OCI-LY1 (cell line): ENCODE measurements at regions not wholly inside any gene's neighbourhood (a gene's known extent, or its start where the extent isn't known, plus 50 kb on each side); places are given as distances from the start of the nearest gene placed in this dataset.
"Not testable (repeated sequence)": the region's sequence is repeated elsewhere in the genome, so short reads cannot be mapped to it uniquely, and the experiment has no call there.

Source experiments
- H2AFZ ChIP-seq: fragments of 200-600 bp; sonication (generic), shearing (Covaris generic); 2 replicates; pipeline ENCODE4 v1.6.0; 2014; ENCODE audit warnings: antibody characterized with exemption, mild to moderate bottlenecking, low read length
- H3F3A ChIP-seq: fragments of 200-600 bp; sonication (generic), shearing (Covaris generic); 2 replicates; pipeline ENCODE4 v1.6.0; 2014; ENCODE audit warnings: mild to moderate bottlenecking, antibody characterized with exemption, low read length, moderate library complexity; ENCODE audit not compliant: insufficient read depth
- H3K27ac ChIP-seq: fragments of 200-600 bp; sonication (generic); 2 replicates; pipeline ENCODE4 v1.5.1; 2014; ENCODE audit warnings: low read length, mixed run types, mild to moderate bottlenecking, low read depth; ENCODE audit not compliant: poor library complexity, severe bottlenecking
- H3K27me3 ChIP-seq: fragments of 200-600 bp; sonication (generic); 2 replicates; pipeline ENCODE4 v1.6.0; 2014; ENCODE audit warnings: antibody characterized with exemption, mild to moderate bottlenecking, low read length, moderate library complexity; ENCODE audit not compliant: insufficient read depth
- H3K36me3 ChIP-seq: fragments of 200-600 bp; sonication (generic); 2 replicates; pipeline ENCODE4 v1.6.1; 2014; ENCODE audit warnings: mild to moderate bottlenecking, antibody characterized with exemption, low read length, moderate library complexity, mixed read lengths; ENCODE audit not compliant: insufficient read depth
- H3K4me1 ChIP-seq: fragments of 200-600 bp; sonication (generic); 2 replicates; pipeline ENCODE4 v1.5.1; 2014; ENCODE audit warnings: mild to moderate bottlenecking, low read length, moderate library complexity; ENCODE audit not compliant: insufficient read depth, severe bottlenecking
- H3K4me2 ChIP-seq: fragments of 200-600 bp; sonication (generic), shearing (Covaris generic); 2 replicates; pipeline ENCODE4 v1.6.1; 2014; ENCODE audit warnings: low read length
- H3K4me3 ChIP-seq: fragments of 200-600 bp; sonication (generic); 2 replicates; pipeline ENCODE4 v1.5.1; 2014; ENCODE audit warnings: low read length, low read depth, mild to moderate bottlenecking, mixed read lengths; ENCODE audit not compliant: poor library complexity, severe bottlenecking
- H3K79me2 ChIP-seq: fragments of 200-600 bp; shearing (Covaris generic); 2 replicates; pipeline ENCODE4 v1.6.1; 2016; ENCODE audit warnings: mixed run types, low read length, mixed read lengths; ENCODE audit not compliant: insufficient read depth
- H3K9ac ChIP-seq: fragments of 200-600 bp; sonication (generic), shearing (Covaris generic); 2 replicates; pipeline ENCODE4 v1.6.1; 2014; ENCODE audit warnings: mild to moderate bottlenecking, low read length, mixed read lengths
- H3K9me2 ChIP-seq: fragments of 200-600 bp; sonication (generic), shearing (Covaris generic); 2 replicates; pipeline ENCODE4 v1.6.1; 2014; ENCODE audit warnings: low read depth, mild to moderate bottlenecking, low read length, mixed read lengths
- H3K9me3 ChIP-seq: fragments of 200-600 bp; shearing (Covaris generic); 2 replicates; pipeline ENCODE4 v1.6.1; 2014; ENCODE audit warnings: low read length, mixed read lengths
- H4K20me1 ChIP-seq: fragments of 200-600 bp; sonication (generic), shearing (Covaris generic); 2 replicates; pipeline ENCODE4 v1.6.0; 2016; ENCODE audit warnings: mild to moderate bottlenecking, low read length; ENCODE audit not compliant: insufficient read depth
- CTCF ChIP-seq: fragments of 200-600 bp; sonication (generic), shearing (Covaris generic); IDR thresholded peaks from 2 replicates; pipeline ENCODE4 v1.5.1; 2017; ENCODE audit warnings: mild to moderate bottlenecking, antibody characterized with exemption, low read length, moderate library complexity, mixed read lengths
- EZH2 ChIP-seq: fragments of 200-600 bp; sonication (generic), shearing (Covaris generic); IDR thresholded peaks from 2 replicates; pipeline ENCODE4 v1.8.0; 2017; ENCODE audit warnings: borderline replicate concordance, mixed run types, mild to moderate bottlenecking, antibody characterized with exemption, low read length, moderate library complexity, mixed read lengths

- Histone ChIP-seq H3K27me3 (no peaks in the 10 kb centered on the region), H3F3A (no peaks in the 10 kb centered on the region), H3K4me3 (no peak overlapping the region), H3K9me3 (no peaks in the 10 kb centered on the region), H3K9me2 (no peaks in the 10 kb centered on the region), H3K9ac (no peak overlapping the region), H2AFZ (no peak overlapping the region), H3K4me1 (no peaks in the 10 kb centered on the region), H3K27ac (no peak overlapping the region), H4K20me1 (no peaks in the 10 kb centered on the region), H3K4me2 (no peak overlapping the region), H3K36me3 (no peaks in the 10 kb centered on the region), H3K79me2 (no peaks in the 10 kb centered on the region)
- no peak for TF ChIP-seq EZH2
- no peak for TF ChIP-seq CTCF
Measured at GRCh38 chr6:14567842-14568241, 450.3 kb downstream of the CD83 start.

- Histone ChIP-seq H3K4me3 (no peak overlapping the region), H3K9me3 (no peaks in the 10 kb centered on the region), H3F3A (no peaks in the 10 kb centered on the region), H4K20me1 (no peaks in the 10 kb centered on the region), H3K36me3 (no peaks in the 10 kb centered on the region), H3K4me2 (no peak overlapping the region), H3K4me1 (no peaks in the 10 kb centered on the region), H3K27me3 (no peaks in the 10 kb centered on the region), H3K9me2 (no peaks in the 10 kb centered on the region), H3K27ac (no peak overlapping the region), H2AFZ (no peak overlapping the region), H3K79me2 (no peaks in the 10 kb centered on the region), H3K9ac (no peak overlapping the region)
- TF ChIP-seq EZH2 (no peak), CTCF (no peak)
Measured at GRCh38 chr6:14569394-14569793, 451.8 kb downstream of the CD83 start.

- not testable (repeated sequence) for H3K9me2 ChIP-seq, H4K20me1 ChIP-seq, H3K27ac ChIP-seq, H2AFZ ChIP-seq, H3K9me3 ChIP-seq, H3K79me2 ChIP-seq, H3K4me3 ChIP-seq, H3K4me2 ChIP-seq, H3K27me3 ChIP-seq, H3F3A ChIP-seq, H3K36me3 ChIP-seq, H3K9ac ChIP-seq, H3K4me1 ChIP-seq
Measured at GRCh38 chr6:14569874-14570273, 452.3 kb downstream of the CD83 start.

GRCh38 chr6:14571001-14571400, 453.4 kb downstream of the CD83 start:
- Histone ChIP-seq H3K9me3 (no peaks in the 10 kb centered on the region), H3K4me2 (no peak overlapping the region), H3K9ac (no peak overlapping the region), H3K36me3 (no peaks in the 10 kb centered on the region), H3K79me2 (no peaks in the 10 kb centered on the region), H3K4me1 (no peaks in the 10 kb centered on the region), H2AFZ (no peak overlapping the region), H3K27me3 (no peaks in the 10 kb centered on the region), H3F3A (no peaks in the 10 kb centered on the region), H3K27ac (no peak overlapping the region), H3K4me3 (no peak overlapping the region), H4K20me1 (no peaks in the 10 kb centered on the region), H3K9me2 (no peaks in the 10 kb centered on the region)
- TF ChIP-seq EZH2 (no peak), CTCF (no peak)
